Thyroid gland (tissue), 4 donors: ENCODE measurements at regions not wholly inside any gene's neighbourhood (a gene's known extent, or its start where the extent isn't known, plus 50 kb on each side); places are given as distances from the start of the nearest gene placed in this dataset.

ENCODE experiments used
- DNase-seq, 2 donors: peaks; one replicate each; pipeline ENCODE4 v3.0.0-alpha.2; 2019
- H3K27ac ChIP-seq, 3 donors: fragments of 200-600 bp; sonication (generic); 1 replicate in 2 of 3; 2 replicates in 1 of 3; pipeline ENCODE4 v1.5.1; 2016 to 2019; ENCODE audit warnings: mild to moderate bottlenecking in 1 of 3, moderate library complexity in 1 of 3
- H3K27me3 ChIP-seq: fragments of 200-600 bp; sonication (generic); one replicate; pipeline ENCODE4 v1.5.1; 2019
- H3K36me3 ChIP-seq, 2 donors: fragments of 200-600 bp; sonication (generic); one replicate each; pipeline ENCODE4 v1.5.1; 2016 to 2019
- H3K4me1 ChIP-seq, 2 donors: fragments of 200-600 bp; sonication (generic); one replicate each; pipeline ENCODE4 v1.5.1; 2017 to 2019
- H3K4me3 ChIP-seq, 3 donors: fragments of 200-600 bp; sonication (generic); replicated peaks in 1 of 3; 1 replicate in 2 of 3; 2 replicates in 1 of 3; pipeline ENCODE4 v1.5.1; 2016; ENCODE audit warnings: mild to moderate bottlenecking in 1 of 3
- H3K9me3 ChIP-seq: fragments of 200-600 bp; sonication (generic); one replicate; pipeline ENCODE4 v1.5.1; 2017
- CTCF ChIP-seq, 6 experiments: fragments of 200-600 bp in 3 of 6; fragments of 450-650 bp in 3 of 6; sonication (generic) in 3 of 6; IDR thresholded peaks; one replicate each; pipeline ENCODE4 v1.5.1; 2016 to 2019; ENCODE audit warnings: antibody characterized with exemption in 6 of 6, mild to moderate bottlenecking in 2 of 6, inconsistent platforms in 1 of 6, moderate library complexity in 1 of 6
- POLR2A ChIP-seq, 2 donors: fragments of 450-650 bp; IDR thresholded peaks; one replicate each; pipeline ENCODE4 v1.6.1; 2017; ENCODE audit warnings: antibody characterized with exemption in 2 of 2, mild to moderate bottlenecking in 2 of 2, moderate library complexity in 1 of 2
- WGBS, 2 donors: methylation state at CpG; one replicate each; pipeline ENCODE4 v1.1.5; 2017; 5-methylcytosine and 5-hydroxymethylcytosine counted together
- intact Hi-C: fragments of 100-400 bp; cut with DNase I; formaldehyde crosslinking; loops from one replicate; pipeline ENCODE4 v1.15.1; 2023

- Histone ChIP-seq H3K9me3 (no peaks in the 10 kb centered on the region), H3K27me3 (no peaks in the 10 kb centered on the region), H3K27ac (no peak overlapping the region), H3K4me1 (no peaks in the 10 kb centered on the region), H3K36me3 (no peaks in the 10 kb centered on the region), H3K4me3 (no peak overlapping the region)
- TF ChIP-seq POLR2A (IDR thresholded peaks at IDR 0.05), result no peak
- peak in 1 of 6 experiments; percentile 25 for TF ChIP-seq CTCF (IDR thresholded peaks at IDR 0.05)
- DNase-seq, result peak in 1 of 2 donors; percentile 9
- intact Hi-C loops, result no loop called here
- 65 to 68% methylated on average over 4 of the region's 4 CpGs for WGBS, 2 donors
These were observed 681.8 kb downstream of the SEMA5A start for GRCh38 chr5:8864053-8864452.

GRCh38 chr5:8865266-8865665, 680.6 kb downstream of the SEMA5A start:
- DNase-seq, result no peak

GRCh38 chr5:8865686-8866374, 680.0 kb downstream of the SEMA5A start:
- H3K36me3 ChIP-seq, result no peaks in the 10 kb centered on the region
- no peak overlapping the region for H3K27ac ChIP-seq
- H3K4me3 ChIP-seq, result no peak overlapping the region
- intact Hi-C loops, result no loop called here
- 67 to 74% methylated on average over 7 of the region's 7 CpGs for WGBS, 2 donors
- TF ChIP-seq CTCF (IDR thresholded peaks at IDR 0.05), result no peak
- no peak for TF ChIP-seq POLR2A (IDR thresholded peaks at IDR 0.05)
- H3K27me3 ChIP-seq, result no peaks in the 10 kb centered on the region
- no peaks in the 10 kb centered on the region for H3K9me3 ChIP-seq
- no peaks in the 10 kb centered on the region for H3K4me1 ChIP-seq
- no peak for DNase-seq

More at GRCh38 chr5:8865266-8865665, 680.6 kb downstream of the SEMA5A start:
- intact Hi-C loops, result no loop called here
- WGBS, 2 donors, result 54 to 70% methylated on average over 5 of the region's 5 CpGs
- Histone ChIP-seq H3K36me3 (no peaks in the 10 kb centered on the region), H3K27me3 (no peaks in the 10 kb centered on the region), H3K27ac (no peak overlapping the region), H3K4me3 (no peak overlapping the region), H3K9me3 (no peaks in the 10 kb centered on the region), H3K4me1 (no peaks in the 10 kb centered on the region)
- no peak for TF ChIP-seq POLR2A (IDR thresholded peaks at IDR 0.05)
- TF ChIP-seq CTCF (IDR thresholded peaks at IDR 0.05), result no peak

- intact Hi-C loops, result no loop called here
- H3K4me1 ChIP-seq, result no peaks in the 10 kb centered on the region
These were observed 677.6 kb downstream of the SEMA5A start for GRCh38 chr5:8868283-8868682.

More at GRCh38 chr5:8868283-8868682, 677.6 kb downstream of the SEMA5A start:
- no peaks in the 10 kb centered on the region for H3K27me3 ChIP-seq
- H3K36me3 ChIP-seq, result no peaks in the 10 kb centered on the region
- H3K27ac ChIP-seq, result no peak overlapping the region
- 91 to 97% methylated on average over 1 of the region's 1 CpG for WGBS, 2 donors
- TF ChIP-seq CTCF (IDR thresholded peaks at IDR 0.05) (no peak), POLR2A (IDR thresholded peaks at IDR 0.05) (no peak)
- no peak overlapping the region for H3K4me3 ChIP-seq
- H3K9me3 ChIP-seq, result no peaks in the 10 kb centered on the region
- DNase-seq, result no peak
